GM12873 (cell line): ENCODE measurements at regions not wholly inside any gene's neighbourhood (a gene's known extent, or its start where the extent isn't known, plus 50 kb on each side); places are given as distances from the start of the nearest gene placed in this dataset.

ENCODE experiments used
- CTCF ChIP-seq: IDR thresholded peaks from 2 replicates; pipeline ENCODE4 v1.5.1; 2012; ENCODE audit warnings: low read depth, mild to moderate bottlenecking, moderate library complexity, low read length, control low read depth; ENCODE audit not compliant: insufficient read depth; ENCODE audit errors: missing control alignments

DNA sequence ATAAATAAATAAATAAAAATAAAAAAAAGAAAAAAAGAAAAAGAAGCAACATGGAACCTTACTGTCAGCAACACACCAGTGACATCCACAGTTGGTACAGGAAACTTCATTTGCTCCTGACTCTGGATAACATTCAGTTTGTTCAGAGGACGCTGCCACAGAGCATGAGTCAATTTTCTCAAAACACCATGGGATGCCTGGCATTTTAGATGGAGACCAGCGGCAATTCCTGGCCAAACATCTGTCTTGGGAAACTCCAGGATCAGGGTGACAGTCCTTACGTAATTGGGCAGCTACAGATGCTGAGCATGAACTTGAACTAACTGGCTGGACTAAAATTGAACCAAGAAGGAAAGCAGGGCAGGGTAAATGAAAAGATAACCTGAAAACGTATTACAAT is 166.2 kb upstream of the CPNE8 start:
- no peak for TF ChIP-seq CTCF

DNA sequence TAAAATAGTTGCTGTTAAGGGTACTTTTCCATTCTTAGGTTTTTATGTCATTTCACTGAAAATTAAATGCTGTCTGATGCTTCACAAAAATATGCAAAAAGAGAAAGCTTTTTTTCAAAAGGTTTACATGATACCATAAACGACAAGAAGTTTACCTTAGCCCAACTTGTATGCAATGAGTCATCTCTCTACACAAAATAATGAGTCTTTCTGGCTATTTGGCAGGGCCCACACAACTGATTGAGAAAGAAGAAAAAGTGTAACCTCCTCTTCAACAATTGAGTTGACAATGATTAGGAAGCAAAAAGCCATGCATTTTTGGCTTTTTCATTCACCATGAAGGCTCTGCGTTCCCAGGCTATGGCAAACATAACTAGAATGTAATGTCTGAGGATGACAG is 165.4 kb upstream of the CPNE8 start:
- TF ChIP-seq CTCF: no peak

DNA sequence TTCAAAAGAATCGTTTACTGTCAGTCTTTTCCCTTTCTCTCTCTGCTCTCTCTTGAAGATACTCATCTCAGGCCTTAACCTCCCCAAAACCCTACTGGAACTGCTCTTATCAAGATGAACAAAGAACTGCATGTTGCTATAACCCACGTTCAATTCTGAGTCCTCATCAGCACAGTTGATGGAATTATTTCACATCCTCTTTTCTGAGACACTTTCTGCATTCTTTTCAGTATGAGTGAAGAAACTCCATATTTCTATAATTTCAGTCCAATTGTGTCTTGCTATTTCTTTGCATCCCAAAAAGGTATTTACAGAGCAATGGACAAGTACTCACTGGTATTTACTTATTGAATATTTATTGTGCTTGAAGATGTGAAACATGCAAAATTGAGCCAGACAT is 160.1 kb upstream of the CPNE8 start:
- TF ChIP-seq CTCF: no peak

- TF ChIP-seq CTCF: no peak
Measured at GRCh38 chr12:39064708-39065107, 159.3 kb upstream of the CPNE8 start.

DNA sequence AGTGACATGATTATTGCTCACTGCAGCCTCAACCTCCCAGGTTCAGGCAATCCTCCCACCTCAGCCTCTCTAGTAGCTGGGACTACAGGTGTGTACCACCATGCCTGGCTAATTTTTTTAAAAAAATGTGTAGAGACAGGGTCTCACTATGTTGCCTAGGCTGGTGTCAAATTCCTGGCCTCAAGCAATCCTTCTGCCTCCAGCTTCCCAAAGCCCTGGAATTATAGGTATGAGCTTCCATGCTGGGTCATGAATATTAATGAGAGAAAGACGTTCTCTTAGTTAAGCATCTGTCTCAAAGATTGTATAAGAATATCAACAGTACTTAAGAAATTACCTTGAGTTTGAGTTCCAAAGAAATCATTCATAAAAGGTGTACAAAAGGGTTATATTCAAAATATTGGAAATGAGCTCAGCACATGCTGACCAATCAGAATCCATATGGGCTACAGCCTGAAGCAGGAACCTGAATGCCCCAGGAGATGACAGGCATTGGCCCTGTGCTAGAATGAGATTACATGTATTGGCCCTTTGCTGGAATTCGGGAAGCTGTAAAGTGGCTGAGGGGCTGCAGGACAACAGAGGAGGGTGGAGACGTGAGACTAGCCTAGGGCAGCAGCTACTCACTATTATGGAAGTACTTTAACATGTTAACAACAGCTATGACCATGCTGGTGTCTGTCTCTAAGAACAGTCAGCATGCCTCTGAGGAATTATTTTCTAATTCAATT is 157.0 kb upstream of the CPNE8 start:
- TF ChIP-seq CTCF: no peak

GRCh38 chr12:39061576-39061975 is 156.2 kb upstream of the CPNE8 start:
- no peak for TF ChIP-seq CTCF

- no peak for TF ChIP-seq CTCF
Measured at GRCh38 chr12:39048395-39048794, 143.0 kb upstream of the CPNE8 start.
